Activated CD8-positive, alpha-beta memory T cell treated with anti-CD3 and anti-CD28 coated beads, Interleukin-2, amount 10 ng/mL, durations not matched to agents 7 days and 5 days (primary cell): ENCODE measurements at regions not wholly inside any gene's neighbourhood (a gene's known extent, or its start where the extent isn't known, plus 50 kb on each side); places are given as distances from the start of the nearest gene placed in this dataset.

Experiments
- ATAC-seq: fragments of 150-1000 bp; cut with Tn5 transposase; one replicate; pipeline ENCODE4 v1.10.0; 2021; ENCODE audit warnings: moderate library complexity
- CTCF ChIA-PET: fragments of 350-600 bp; sonication (Branson Sonifier 250); formaldehyde crosslinking; loops from one replicate; lab custom pipeline; 2021; ENCODE audit warnings: antibody characterized with exemption; lab: Charles Lee
- DNase-seq: peaks from one replicate; pipeline ENCODE4 v3.0.0-alpha.2; 2020
- H3K27ac Mint-ChIP-seq: one replicate; pipeline ENCODE4 v1.8.0; 2021; ENCODE audit warnings: mild to moderate bottlenecking, mixed read lengths
- H3K27me3 Mint-ChIP-seq: one replicate; pipeline ENCODE4 v1.8.0; 2021; ENCODE audit warnings: mixed read lengths
- H3K36me3 Mint-ChIP-seq: one replicate; pipeline ENCODE4 v1.8.0; 2021; ENCODE audit warnings: mild to moderate bottlenecking, mixed read lengths
- H3K4me1 Mint-ChIP-seq: one replicate; pipeline ENCODE4 v1.8.0; 2021; ENCODE audit warnings: mixed read lengths
- H3K4me3 Mint-ChIP-seq: one replicate; pipeline ENCODE4 v1.8.0; 2021; ENCODE audit warnings: mild to moderate bottlenecking, moderate library complexity, mixed read lengths
- H3K9me3 Mint-ChIP-seq: one replicate; pipeline ENCODE4 v1.8.0; 2022; ENCODE audit warnings: low read depth, mixed read lengths

DNA sequence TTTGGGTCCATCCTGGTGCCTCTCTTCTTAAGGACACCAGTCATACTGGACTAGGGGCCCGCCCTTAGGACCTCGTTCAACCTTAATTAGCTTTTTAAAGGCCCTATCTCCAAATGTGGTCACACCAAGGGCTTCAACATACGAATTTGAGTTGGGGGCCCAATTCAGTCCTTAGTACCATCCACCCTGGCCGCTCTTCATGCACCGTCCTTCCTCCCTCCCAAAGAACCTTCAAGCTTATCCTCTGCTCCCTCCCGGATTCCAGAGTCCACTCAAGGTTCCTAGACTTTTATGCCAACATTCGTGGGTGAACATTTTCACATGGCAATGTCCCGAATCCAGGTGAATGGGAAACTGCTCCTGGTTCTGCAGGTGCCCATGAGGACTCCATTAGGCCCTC, 201.3 kb upstream of the IGF1R start:
- H3K4me1 Mint-ChIP-seq, result peaks cover 10% of the 10 kb centered on the region
- DNase-seq (no peak), ATAC-seq (no peak)
- H3K4me3 Mint-ChIP-seq, result no peak overlapping the region
- H3K36me3 Mint-ChIP-seq, result no peaks in the 10 kb centered on the region
- H3K27ac Mint-ChIP-seq, result no peak overlapping the region
- peaks cover 2% of the 10 kb centered on the region for H3K9me3 Mint-ChIP-seq
- H3K27me3 Mint-ChIP-seq, result no peaks in the 10 kb centered on the region
- CTCF ChIA-PET, result no interaction called here

DNA sequence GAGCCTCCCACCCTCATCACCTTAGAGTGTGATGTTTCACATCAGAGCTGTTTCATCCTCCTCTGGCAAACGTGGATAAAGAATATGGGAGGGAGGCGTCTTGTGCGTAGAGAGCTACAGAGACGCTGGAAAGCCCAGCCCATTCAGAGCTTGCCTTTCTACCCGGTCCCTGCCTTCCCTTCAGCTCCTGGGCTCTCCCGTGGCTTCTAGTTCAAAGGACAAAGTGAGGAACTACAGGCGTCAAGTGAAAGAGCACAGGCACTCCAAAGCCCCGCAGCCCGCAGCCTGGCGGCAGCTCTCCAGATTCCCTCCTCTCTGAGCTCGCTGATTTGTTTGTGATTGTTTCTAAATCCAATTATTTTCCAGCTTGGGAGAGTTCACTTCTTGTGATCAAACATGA, 197.1 kb upstream of the IGF1R start:
- Mint-ChIP-seq H3K27me3 (no peaks in the 10 kb centered on the region), H3K4me3 (no peak overlapping the region), H3K9me3 (peaks cover 2% of the 10 kb centered on the region), H3K4me1 (peaks cover 5% of the 10 kb centered on the region), H3K27ac (no peak overlapping the region), H3K36me3 (no peaks in the 10 kb centered on the region)
- DNase-seq, result no peak
- ATAC-seq, result no peak
- CTCF ChIA-PET, result no interaction called here

DNA sequence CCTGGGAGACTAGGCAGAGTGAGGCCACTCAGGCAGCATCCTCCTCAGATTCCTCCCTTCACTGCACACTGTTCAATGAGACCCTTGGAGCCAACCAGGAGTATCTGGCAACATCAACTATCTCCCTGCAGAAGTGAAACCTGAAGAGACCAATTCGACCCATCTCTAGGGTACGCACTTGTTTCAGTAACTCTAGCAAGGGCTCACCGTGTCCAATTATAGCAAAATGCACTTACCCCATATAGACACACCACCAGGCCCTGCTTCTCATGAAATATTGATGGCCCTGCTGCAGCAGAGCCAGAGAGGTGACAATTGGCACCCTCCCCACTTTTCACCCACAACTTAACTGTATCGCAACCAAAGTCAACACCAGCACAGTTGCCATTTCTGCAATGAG, 196.1 kb upstream of the IGF1R start:
- DNase-seq, result no peak
- H3K4me3 Mint-ChIP-seq, result no peak overlapping the region
- H3K9me3 Mint-ChIP-seq, result peaks cover 2% of the 10 kb centered on the region
- CTCF ChIA-PET, result no interaction called here
- no peaks in the 10 kb centered on the region for H3K27me3 Mint-ChIP-seq
- peaks cover 5% of the 10 kb centered on the region for H3K4me1 Mint-ChIP-seq
- no peak overlapping the region for H3K27ac Mint-ChIP-seq
- H3K36me3 Mint-ChIP-seq, result no peaks in the 10 kb centered on the region
- ATAC-seq, result no peak

DNA sequence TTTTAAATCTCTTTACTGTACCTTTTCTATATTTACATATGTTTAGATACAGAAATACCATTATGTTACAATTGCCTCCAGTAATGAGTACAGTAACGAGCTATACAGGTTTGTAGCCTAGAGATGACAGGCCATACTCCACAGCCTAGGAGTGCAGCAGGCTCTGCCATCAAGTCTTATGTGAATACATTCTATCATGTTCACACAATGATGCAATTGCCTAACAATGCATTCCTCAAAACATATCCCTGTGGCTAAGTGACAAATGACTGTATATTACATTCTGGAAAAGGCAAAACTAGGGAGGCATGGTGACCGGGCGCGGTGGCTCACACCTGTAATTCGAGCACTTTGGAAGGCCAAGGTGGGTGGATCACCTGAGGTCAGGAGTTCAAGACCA, 192.4 kb upstream of the IGF1R start:
- DNase-seq, result no peak
- Mint-ChIP-seq H3K27ac (no peak overlapping the region), H3K27me3 (peaks cover 2% of the 10 kb centered on the region), H3K4me3 (no peak overlapping the region), H3K9me3 (no peaks in the 10 kb centered on the region), H3K4me1 (no peaks in the 10 kb centered on the region), H3K36me3 (no peaks in the 10 kb centered on the region)
- CTCF ChIA-PET, result no interaction called here
- no peak for ATAC-seq

DNA sequence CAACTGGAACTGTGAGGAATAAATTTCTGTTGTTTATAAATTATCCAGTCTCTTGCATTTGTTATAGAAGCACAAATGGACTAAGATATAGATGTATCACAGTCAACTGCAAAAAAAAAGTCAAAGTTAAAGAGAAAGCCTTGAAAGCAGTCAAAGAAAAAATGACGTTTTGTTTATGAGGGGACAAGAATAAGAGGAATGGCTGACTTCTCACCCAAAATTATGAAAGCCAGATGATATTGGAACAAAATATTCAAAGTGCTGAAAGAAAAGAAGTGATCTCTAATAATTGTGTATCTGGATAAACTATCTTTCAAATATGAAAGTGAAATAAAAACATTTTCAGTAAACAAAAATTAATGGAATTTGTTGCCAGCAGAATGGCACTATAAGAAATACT, 171.8 kb upstream of the IGF1R start:
- no peaks in the 10 kb centered on the region for H3K4me1 Mint-ChIP-seq
- ATAC-seq (no peak), DNase-seq (no peak)
- peaks cover 19% of the 10 kb centered on the region for H3K9me3 Mint-ChIP-seq
- H3K4me3 Mint-ChIP-seq, result no peak overlapping the region
- no peaks in the 10 kb centered on the region for H3K27me3 Mint-ChIP-seq
- H3K27ac Mint-ChIP-seq, result no peak overlapping the region
- CTCF ChIA-PET, result no interaction called here
- H3K36me3 Mint-ChIP-seq, result no peaks in the 10 kb centered on the region

DNA sequence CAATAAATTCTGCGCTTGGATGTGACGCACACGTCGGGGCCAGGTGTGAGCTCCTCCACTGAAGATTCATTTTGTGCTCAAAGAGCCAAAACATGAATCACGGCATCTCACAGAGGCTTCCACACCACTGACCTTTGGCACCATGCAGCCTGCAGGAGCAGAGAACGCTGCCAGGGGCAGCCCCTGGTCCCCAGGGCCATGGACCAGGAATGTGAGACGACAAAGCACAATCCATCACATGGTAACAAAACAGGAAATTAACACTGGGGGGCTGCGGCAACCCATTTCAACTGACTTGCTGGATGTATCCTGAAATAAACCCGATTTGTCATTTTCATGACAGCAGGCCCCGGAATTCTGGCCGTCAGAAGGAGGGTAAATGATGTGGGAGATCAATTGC, 167.5 kb upstream of the IGF1R start:
- H3K4me3 Mint-ChIP-seq, result no peak overlapping the region
- H3K9me3 Mint-ChIP-seq, result peaks cover 14% of the 10 kb centered on the region
- no peak overlapping the region for H3K27ac Mint-ChIP-seq
- no peaks in the 10 kb centered on the region for H3K4me1 Mint-ChIP-seq
- CTCF ChIA-PET, result no interaction called here
- no peaks in the 10 kb centered on the region for H3K27me3 Mint-ChIP-seq
- no peaks in the 10 kb centered on the region for H3K36me3 Mint-ChIP-seq
- ATAC-seq (no peak), DNase-seq (no peak)

DNA sequence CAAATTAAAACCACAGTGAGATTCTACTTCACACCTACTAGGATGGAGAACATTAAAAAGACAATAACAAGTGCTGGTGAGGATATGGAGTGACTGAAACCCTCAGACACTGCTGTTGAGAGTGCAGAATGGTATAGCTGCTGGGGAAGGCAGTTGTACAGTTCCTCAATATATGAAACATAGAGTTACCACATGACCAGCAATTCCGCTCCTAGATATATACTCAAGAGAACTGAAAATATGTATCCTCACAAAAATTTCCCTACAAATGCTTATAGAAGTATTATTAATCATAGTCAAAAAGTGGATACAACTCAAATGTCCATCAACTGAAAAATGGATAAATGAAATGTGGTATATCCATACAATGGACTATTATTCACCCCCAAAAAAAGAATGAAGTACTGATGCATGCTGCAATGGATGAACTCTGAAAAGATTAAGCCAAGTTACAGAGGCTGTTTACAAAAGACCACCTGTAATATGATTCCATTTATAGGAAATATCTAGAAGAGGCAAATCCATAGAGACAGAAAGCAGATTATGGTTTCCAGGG, 164.7 kb upstream of the IGF1R start:
- Mint-ChIP-seq H3K9me3 (peaks cover 4% of the 10 kb centered on the region), H3K27ac (no peak overlapping the region), H3K4me3 (no peak overlapping the region), H3K36me3 (no peaks in the 10 kb centered on the region), H3K27me3 (no peaks in the 10 kb centered on the region), H3K4me1 (no peaks in the 10 kb centered on the region)
- CTCF ChIA-PET, result no interaction called here
- ATAC-seq, result no peak
- no peak for DNase-seq

DNA sequence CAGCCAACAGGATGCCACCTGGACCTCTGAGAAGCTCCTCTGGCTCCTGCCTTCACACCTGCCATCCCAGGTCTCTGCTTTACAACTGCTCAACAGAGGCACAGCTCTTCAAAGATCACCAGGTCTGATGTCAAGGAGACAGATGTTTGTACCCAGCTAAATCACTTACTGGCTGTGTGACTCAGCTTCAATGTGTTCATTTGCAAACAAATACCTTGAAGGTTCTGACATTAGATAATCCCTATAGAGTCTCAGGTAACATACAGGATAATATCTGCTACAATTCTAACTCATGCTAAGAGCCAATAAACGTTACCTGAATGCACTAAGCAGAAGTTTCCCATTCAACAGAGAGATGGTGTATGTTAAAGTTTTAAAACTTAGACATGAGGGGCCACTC, 163.4 kb upstream of the IGF1R start:
- ATAC-seq (no peak), DNase-seq (no peak)
- CTCF ChIA-PET, result no interaction called here
- Mint-ChIP-seq H3K27ac (no peak overlapping the region), H3K4me3 (no peak overlapping the region), H3K36me3 (no peaks in the 10 kb centered on the region), H3K4me1 (no peaks in the 10 kb centered on the region), H3K27me3 (no peaks in the 10 kb centered on the region), H3K9me3 (no peaks in the 10 kb centered on the region)

DNA sequence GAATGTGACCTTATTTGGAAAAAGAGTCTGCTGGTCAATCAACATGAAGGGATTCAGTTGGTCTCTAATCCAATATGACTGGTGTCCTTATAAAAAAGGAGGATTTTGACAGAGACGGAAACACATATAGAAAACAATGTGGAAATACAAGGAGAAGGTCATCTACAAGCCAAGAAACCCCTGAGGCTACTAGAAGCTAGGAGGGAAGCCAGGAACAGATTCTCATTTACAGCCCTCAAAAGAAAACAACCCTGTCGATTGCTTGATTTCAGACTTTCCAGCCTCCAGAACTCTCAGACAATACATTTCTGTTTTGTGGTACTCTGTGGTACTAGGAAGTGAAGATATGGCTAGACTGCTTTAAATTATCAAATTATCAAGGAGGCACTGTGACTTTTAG, 162.9 kb upstream of the IGF1R start:
- DNase-seq, result no peak
- CTCF ChIA-PET, result no interaction called here
- Mint-ChIP-seq H3K4me1 (no peaks in the 10 kb centered on the region), H3K27ac (no peak overlapping the region), H3K9me3 (no peaks in the 10 kb centered on the region), H3K36me3 (no peaks in the 10 kb centered on the region), H3K4me3 (no peak overlapping the region), H3K27me3 (no peaks in the 10 kb centered on the region)
- ATAC-seq, result no peak

DNA sequence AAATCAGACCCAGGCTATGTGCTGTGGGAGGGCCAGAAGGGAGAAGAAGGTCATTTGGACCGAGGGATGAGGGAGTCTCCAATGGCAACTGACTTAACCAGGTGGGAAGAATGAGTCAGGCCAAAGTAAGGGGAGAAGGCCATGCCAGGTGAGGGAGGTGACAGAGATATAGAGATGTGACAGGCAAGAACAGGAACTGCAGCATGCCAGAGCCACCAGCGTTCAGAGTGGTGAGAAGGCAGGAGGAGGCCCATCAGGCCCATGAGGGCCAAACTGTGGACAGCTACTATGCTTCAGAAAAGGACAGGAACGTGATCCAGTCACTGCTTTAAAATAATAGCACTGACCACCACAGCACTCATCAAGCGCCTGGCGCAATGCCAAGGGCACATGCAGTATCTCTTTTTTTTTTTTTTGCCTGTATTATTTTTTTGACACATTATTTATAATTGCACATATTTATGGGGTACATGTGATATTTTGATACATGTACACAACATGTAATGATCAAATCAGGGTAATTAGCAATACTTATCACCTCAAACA, 154.3 kb upstream of the IGF1R start:
- Mint-ChIP-seq H3K4me1 (no peaks in the 10 kb centered on the region), H3K9me3 (no peaks in the 10 kb centered on the region), H3K27me3 (no peaks in the 10 kb centered on the region), H3K4me3 (no peak overlapping the region), H3K36me3 (no peaks in the 10 kb centered on the region), H3K27ac (no peak overlapping the region)
- no peak for ATAC-seq
- no peak for DNase-seq
- CTCF ChIA-PET, result interaction anchor here (0.6 kb wide), 1 partner anchor 1197 kb away, joined by 3 read pairs; no protein-coding TSS in a partner anchor

DNA sequence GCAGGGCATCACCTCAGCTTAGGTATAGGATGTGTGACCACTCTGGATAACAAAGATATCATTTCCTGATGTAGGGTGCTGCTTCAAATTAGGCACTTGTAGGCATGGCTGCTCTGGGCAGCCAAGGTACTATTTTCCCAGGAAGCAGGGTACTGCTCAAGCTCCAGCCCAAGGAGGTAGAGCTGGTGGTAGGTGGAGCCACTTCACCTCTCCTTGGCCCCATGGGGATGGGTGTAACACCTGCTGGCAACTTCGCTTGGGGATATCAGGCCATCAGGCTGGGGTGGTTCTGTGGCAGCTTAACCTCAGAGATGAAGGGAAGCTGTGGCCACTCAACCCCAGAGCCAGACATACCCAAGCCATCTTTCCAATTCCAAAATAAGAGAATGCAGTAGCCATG, 147.1 kb upstream of the IGF1R start:
- H3K27ac Mint-ChIP-seq, result no peak overlapping the region
- CTCF ChIA-PET, result interaction anchor here (1.5 kb wide), 1 partner anchor 18 kb away, joined by 6 read pairs; no protein-coding TSS in a partner anchor

DNA sequence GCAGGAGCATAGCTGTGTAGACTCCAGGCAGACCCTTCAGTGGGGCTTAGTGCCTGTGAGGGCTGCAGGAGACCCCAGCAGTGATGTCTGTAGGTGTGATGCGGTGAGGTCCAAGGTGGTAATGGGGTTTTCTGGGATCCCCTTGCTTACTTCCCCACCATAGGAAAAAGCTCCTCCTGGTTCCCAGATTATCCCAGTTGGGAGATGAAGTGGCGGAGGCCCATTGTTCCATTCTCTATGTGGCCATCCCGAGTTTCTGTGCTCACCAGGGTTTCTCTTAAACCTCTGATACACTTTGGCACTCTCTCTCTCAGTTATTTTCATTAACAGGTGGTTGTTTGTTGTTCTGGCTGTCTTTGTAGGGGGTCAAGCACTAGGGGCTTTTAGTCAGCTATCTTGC, 146.7 kb upstream of the IGF1R start:
- peaks cover 4% of the 10 kb centered on the region for H3K9me3 Mint-ChIP-seq

More for the DNA sequence above, 147.1 kb upstream of the IGF1R start:
- no peaks in the 10 kb centered on the region for H3K36me3 Mint-ChIP-seq
- H3K4me1 Mint-ChIP-seq, result no peaks in the 10 kb centered on the region
- peaks cover 9% of the 10 kb centered on the region for H3K27me3 Mint-ChIP-seq
- H3K9me3 Mint-ChIP-seq, result peaks cover 4% of the 10 kb centered on the region
- no peak overlapping the region for H3K4me3 Mint-ChIP-seq
- DNase-seq, result no peak
- no peak for ATAC-seq

DNA sequence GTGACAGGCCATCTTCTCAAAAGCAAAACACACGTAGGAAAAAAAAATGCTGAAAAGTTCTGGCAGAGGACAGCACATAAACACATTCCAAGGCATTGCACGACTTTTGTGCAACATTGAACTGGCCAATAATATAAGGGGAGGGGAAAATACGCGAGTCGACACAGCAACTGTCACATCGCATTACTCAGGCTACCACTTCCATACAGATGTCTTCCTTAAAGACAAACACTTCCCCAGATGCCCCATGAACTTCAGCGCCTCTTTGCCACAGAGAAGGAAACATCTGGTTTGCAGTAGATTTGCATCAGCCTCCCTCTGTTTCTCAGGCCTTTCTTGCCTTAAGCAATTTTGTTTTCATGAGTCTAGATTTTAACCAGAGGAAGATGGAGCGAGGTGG, 144.4 kb upstream of the IGF1R start:
- Mint-ChIP-seq H3K27ac (no peak overlapping the region), H3K4me1 (no peaks in the 10 kb centered on the region), H3K27me3 (peaks cover 9% of the 10 kb centered on the region), H3K4me3 (no peak overlapping the region), H3K36me3 (no peaks in the 10 kb centered on the region), H3K9me3 (peaks cover 4% of the 10 kb centered on the region)
- ATAC-seq, result no peak
- CTCF ChIA-PET, result no interaction called here
- no peak for DNase-seq

More for the DNA sequence above, 146.7 kb upstream of the IGF1R start:
- Mint-ChIP-seq H3K4me3 (no peak overlapping the region), H3K4me1 (no peaks in the 10 kb centered on the region), H3K36me3 (no peaks in the 10 kb centered on the region), H3K27ac (no peak overlapping the region), H3K27me3 (peaks cover 9% of the 10 kb centered on the region)
- CTCF ChIA-PET, result no interaction called here
- ATAC-seq, result no peak
- no peak for DNase-seq

DNA sequence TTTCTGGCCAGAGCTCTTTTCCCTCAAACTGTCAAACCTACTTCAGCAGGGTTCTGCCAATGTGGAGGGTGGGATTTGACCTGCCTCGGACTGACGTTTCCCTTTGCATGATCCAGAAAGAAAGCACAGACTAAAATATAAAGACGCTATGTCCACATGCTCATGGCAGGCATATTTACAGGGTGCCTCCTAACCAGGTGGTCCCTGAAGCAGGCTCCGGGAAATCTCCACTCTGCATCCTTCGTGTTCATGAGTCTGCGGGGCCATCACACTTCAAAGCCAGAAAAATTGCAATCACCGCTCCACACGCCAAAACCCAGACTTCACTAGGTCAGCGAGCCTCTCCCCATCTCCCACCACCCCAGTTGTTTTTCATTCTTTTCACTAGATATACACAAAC, 143.3 kb upstream of the IGF1R start:
- Mint-ChIP-seq H3K9me3 (no peaks in the 10 kb centered on the region), H3K4me1 (no peaks in the 10 kb centered on the region), H3K4me3 (no peak overlapping the region), H3K36me3 (no peaks in the 10 kb centered on the region), H3K27me3 (peaks cover 9% of the 10 kb centered on the region), H3K27ac (no peak overlapping the region)
- DNase-seq (no peak), ATAC-seq (no peak)
- CTCF ChIA-PET, result no interaction called here

DNA sequence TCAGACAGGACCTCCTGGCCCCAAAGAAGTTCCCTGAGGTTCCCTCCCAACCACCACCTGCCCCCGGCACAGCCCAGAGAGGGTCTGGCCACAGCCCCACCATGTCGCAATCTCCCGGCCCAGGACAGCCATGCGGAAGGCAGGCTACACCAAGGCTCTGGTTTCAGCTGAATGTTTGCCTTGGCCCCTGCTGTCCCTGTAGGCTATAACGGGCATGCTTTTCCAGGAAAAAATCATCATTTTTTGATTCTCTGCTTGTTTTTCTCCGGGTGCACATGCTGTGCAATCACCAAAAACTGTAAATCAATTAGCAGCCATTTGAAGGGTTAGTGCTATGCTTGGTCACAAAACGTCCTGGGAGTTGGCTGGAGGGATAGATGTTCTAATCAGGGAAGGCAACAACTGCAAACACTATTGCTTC, 142.7 kb upstream of the IGF1R start:
- Mint-ChIP-seq H3K27me3 (peaks cover 9% of the 10 kb centered on the region), H3K27ac (no peak overlapping the region), H3K4me1 (no peaks in the 10 kb centered on the region), H3K9me3 (no peaks in the 10 kb centered on the region), H3K4me3 (no peak overlapping the region), H3K36me3 (no peaks in the 10 kb centered on the region)
- DNase-seq (no peak), ATAC-seq (no peak)
- CTCF ChIA-PET, result no interaction called here
